Hepatocyte (in vitro differentiated cells): ENCODE measurements at regions not wholly inside any gene's neighbourhood (a gene's known extent, or its start where the extent isn't known, plus 50 kb on each side); places are given as distances from the start of the nearest gene placed in this dataset.

ENCODE experiments used
- CTCF ChIP-seq: fragments of 200-600 bp; sonication (generic); IDR thresholded peaks from 2 replicates; pipeline ENCODE4 v1.5.1; 2016; ENCODE audit warnings: antibody characterized with exemption, mild to moderate bottlenecking; ENCODE audit not compliant: poor library complexity
- EZH2 ChIP-seq: fragments of 200-600 bp; sonication (generic); IDR thresholded peaks from 2 replicates; pipeline ENCODE4 v1.6.1; 2016; ENCODE audit warnings: antibody characterized with exemption, mild to moderate bottlenecking, borderline replicate concordance
- EZH2phosphoT487 ChIP-seq: fragments of 200-600 bp; sonication (generic); IDR thresholded peaks from one replicate; pipeline ENCODE4 v1.6.1; 2018; ENCODE audit warnings: antibody characterized with exemption, mild to moderate bottlenecking, low read depth, moderate library complexity; ENCODE audit not compliant: unreplicated experiment, severe bottlenecking

- no peak for TF ChIP-seq CTCF
- TF ChIP-seq EZH2phosphoT487 = no peak
- TF ChIP-seq EZH2 = no peak
Observed at GRCh38 chr10:117685431-117685830, 142.9 kb downstream of the EMX2 start.
